Central memory CD8-positive, alpha-beta T cell (primary cell): ENCODE measurements at regions not wholly inside any gene's neighbourhood (a gene's known extent, or its start where the extent isn't known, plus 50 kb on each side); places are given as distances from the start of the nearest gene placed in this dataset.
"Not testable (repeated sequence)": the region's sequence is repeated elsewhere in the genome, so short reads cannot be mapped to it uniquely, and the experiment has no call there.

Source experiments
- ATAC-seq: fragments of 150-1000 bp; cut with Tn5 transposase; replicated peaks from 2 replicates; pipeline ENCODE4 v1.10.0; 2022; ENCODE audit warnings: mild to moderate bottlenecking, moderate FRiP score, moderate number of reproducible peaks; ENCODE audit not compliant: poor library complexity, severe bottlenecking; ENCODE audit errors: extremely low read depth
- DNase-seq, 2 donors: peaks; one replicate each; pipeline ENCODE4 v3.0.0; 2021; ENCODE audit warnings: low spot score in 2 of 2
- H3K27ac Mint-ChIP-seq: one replicate; pipeline ENCODE4 v1.8.0; 2022; ENCODE audit warnings: low read depth, mild to moderate bottlenecking, moderate library complexity, mixed read lengths
- H3K27me3 Mint-ChIP-seq: one replicate; pipeline ENCODE4 v1.8.0; 2022; ENCODE audit warnings: mixed read lengths
- H3K36me3 Mint-ChIP-seq: one replicate; pipeline ENCODE4 v1.8.0; 2022; ENCODE audit warnings: mild to moderate bottlenecking, moderate library complexity, mixed read lengths; ENCODE audit not compliant: insufficient read depth
- H3K4me1 Mint-ChIP-seq: one replicate; pipeline ENCODE4 v1.8.0; 2022; ENCODE audit warnings: mixed read lengths
- H3K4me3 Mint-ChIP-seq: one replicate; pipeline ENCODE4 v1.8.0; 2022; ENCODE audit warnings: mild to moderate bottlenecking, moderate library complexity, mixed read lengths
- H3K9me3 Mint-ChIP-seq: one replicate; pipeline ENCODE4 v1.8.0; 2022; ENCODE audit warnings: mixed read lengths

- Mint-ChIP-seq H3K36me3 (no peaks in the 10 kb centered on the region), H3K27ac (no peak overlapping the region), H3K4me3 (no peak overlapping the region), H3K9me3 (no peaks in the 10 kb centered on the region), H3K27me3 (peaks cover 25% of the 10 kb centered on the region), H3K4me1 (peaks cover 5% of the 10 kb centered on the region)
- ATAC-seq (no peak), DNase-seq (no peak)
Measured at GRCh38 chr4:8725845-8726244, 133.3 kb downstream of the CPZ start.

- no peak for DNase-seq
Measured at GRCh38 chr4:8725071-8725841, 132.7 kb downstream of the CPZ start.

GRCh38 chr4:8724436-8725070 lies 132.0 kb downstream of the CPZ start:
- peaks cover 5% of the 10 kb centered on the region for H3K4me1 Mint-ChIP-seq
- H3K27ac Mint-ChIP-seq, result no peak overlapping the region
- H3K36me3 Mint-ChIP-seq, result no peaks in the 10 kb centered on the region
- H3K4me3 Mint-ChIP-seq, result no peak overlapping the region
- DNase-seq (no peak), ATAC-seq (no peak)
- peaks cover 30% of the 10 kb centered on the region for H3K27me3 Mint-ChIP-seq
- H3K9me3 Mint-ChIP-seq, result peaks cover 4% of the 10 kb centered on the region

More at GRCh38 chr4:8725071-8725841, 132.7 kb downstream of the CPZ start:
- Mint-ChIP-seq H3K4me1 (peaks cover 5% of the 10 kb centered on the region), H3K27me3 (peaks cover 25% of the 10 kb centered on the region), H3K4me3 (no peak overlapping the region), H3K36me3 (no peaks in the 10 kb centered on the region), H3K9me3 (no peaks in the 10 kb centered on the region), H3K27ac (no peak overlapping the region)
- no peak for ATAC-seq

GRCh38 chr4:8723222-8723980 lies 130.8 kb downstream of the CPZ start:
- Mint-ChIP-seq H3K9me3 (peaks cover 6% of the 10 kb centered on the region), H3K36me3 (no peaks in the 10 kb centered on the region), H3K4me1 (peaks cover 5% of the 10 kb centered on the region), H3K27ac (no peak overlapping the region), H3K27me3 (peaks cover 34% of the 10 kb centered on the region), H3K4me3 (no peak overlapping the region)
- ATAC-seq, result no peak
- DNase-seq, result no peak

GRCh38 chr4:8722556-8722955 lies 130.0 kb downstream of the CPZ start:
- peaks cover 26% of the 10 kb centered on the region for H3K27me3 Mint-ChIP-seq
- H3K9me3 Mint-ChIP-seq, result peaks cover 8% of the 10 kb centered on the region
- H3K4me1 Mint-ChIP-seq, result peaks cover under 1% of the 10 kb centered on the region
- no peak overlapping the region for H3K4me3 Mint-ChIP-seq
- ATAC-seq, result no peak
- H3K36me3 Mint-ChIP-seq, result no peaks in the 10 kb centered on the region
- DNase-seq, result no peak
- no peak overlapping the region for H3K27ac Mint-ChIP-seq

- Mint-ChIP-seq H3K4me3 (no peak overlapping the region), H3K27me3 (peaks cover 22% of the 10 kb centered on the region), H3K36me3 (no peaks in the 10 kb centered on the region), H3K9me3 (peaks cover 17% of the 10 kb centered on the region), H3K27ac (no peak overlapping the region), H3K4me1 (no peaks in the 10 kb centered on the region)
- DNase-seq (no peak), ATAC-seq (no peak)
Measured at GRCh38 chr4:8721621-8722020, 129.1 kb downstream of the CPZ start.

GRCh38 chr4:8719421-8719820 lies 126.9 kb downstream of the CPZ start:
- Mint-ChIP-seq H3K9me3 (peaks cover 17% of the 10 kb centered on the region), H3K4me1 (no peaks in the 10 kb centered on the region), H3K27ac (no peak overlapping the region), H3K4me3 (no peak overlapping the region), H3K27me3 (peaks cover 18% of the 10 kb centered on the region), H3K36me3 (no peaks in the 10 kb centered on the region)
- no peak for ATAC-seq
- DNase-seq, result no peak

GRCh38 chr4:8717470-8717869 lies 124.9 kb downstream of the CPZ start:
- ATAC-seq, DNase-seq, H3K4me1 Mint-ChIP-seq, H3K27ac Mint-ChIP-seq, H3K36me3 Mint-ChIP-seq, H3K4me3 Mint-ChIP-seq, H3K27me3 Mint-ChIP-seq: not testable (repeated sequence)
- peaks cover 30% of the 10 kb centered on the region for H3K9me3 Mint-ChIP-seq

- Mint-ChIP-seq H3K9me3 (peaks cover 19% of the 10 kb centered on the region), H3K27me3 (peaks cover 12% of the 10 kb centered on the region), H3K4me1 (no peaks in the 10 kb centered on the region), H3K27ac (no peak overlapping the region), H3K4me3 (no peak overlapping the region), H3K36me3 (no peaks in the 10 kb centered on the region)
- DNase-seq (no peak), ATAC-seq (no peak)
Measured at GRCh38 chr4:8710946-8711345, 118.4 kb downstream of the CPZ start.

- no peak overlapping the region for H3K4me3 Mint-ChIP-seq
- H3K4me1 Mint-ChIP-seq, result no peaks in the 10 kb centered on the region
- H3K27me3 Mint-ChIP-seq, result peaks cover 12% of the 10 kb centered on the region
- H3K27ac Mint-ChIP-seq, result no peak overlapping the region
- H3K9me3 Mint-ChIP-seq, result peaks cover 19% of the 10 kb centered on the region
- ATAC-seq (no peak), DNase-seq (no peak)
- no peaks in the 10 kb centered on the region for H3K36me3 Mint-ChIP-seq
Measured at GRCh38 chr4:8710416-8710815, 117.9 kb downstream of the CPZ start.

- H3K4me1 Mint-ChIP-seq, result no peaks in the 10 kb centered on the region
- ATAC-seq (no peak), DNase-seq (no peak)
- H3K9me3 Mint-ChIP-seq, result peaks cover 19% of the 10 kb centered on the region
- H3K36me3 Mint-ChIP-seq, result no peaks in the 10 kb centered on the region
- no peak overlapping the region for H3K27ac Mint-ChIP-seq
- H3K27me3 Mint-ChIP-seq, result peaks cover 12% of the 10 kb centered on the region
- H3K4me3 Mint-ChIP-seq, result no peak overlapping the region
Measured at GRCh38 chr4:8709729-8710360, 117.3 kb downstream of the CPZ start.

- Mint-ChIP-seq H3K36me3 (no peaks in the 10 kb centered on the region), H3K9me3 (peaks cover 19% of the 10 kb centered on the region), H3K4me3 (no peak overlapping the region), H3K4me1 (no peaks in the 10 kb centered on the region), H3K27ac (no peak overlapping the region), H3K27me3 (peaks cover 12% of the 10 kb centered on the region)
- no peak for ATAC-seq
- DNase-seq, result no peak
Measured at GRCh38 chr4:8709050-8709728, 116.6 kb downstream of the CPZ start.
